ENCODE measurements at regions not wholly inside any gene's neighbourhood (a gene's known extent, or its start where the extent isn't known, plus 50 kb on each side); places are given as distances from the start of the nearest gene placed in this dataset.

- dilution Hi-C loops (cut with MboI; ENCODE audit: extremely low pct_ligation_motif_present, low sequenced_read_pairs) (no loop called here), intact Hi-C loops (cut with micrococcal nuclease) (no loop called here)
- Histone ChIP-seq H3K27ac (ENCODE audit: insufficient read depth, low read depth, low read length) (no peak overlapping the region), H3K79me2 (ENCODE audit: control insufficient read depth, insufficient read depth, low read length) (no peaks in the 10 kb centered on the region), H3K9me3 (replicated peaks; ENCODE audit: control insufficient read depth, insufficient read depth, low read length) (no peaks in the 10 kb centered on the region), H3K4me2 (ENCODE audit: insufficient read depth, low read length) (no peak overlapping the region), H3K9me1 (replicated peaks; ENCODE audit: control insufficient read depth, extremely low read depth, insufficient read depth, low read length) (no peaks in the 10 kb centered on the region), H3K36me3 (ENCODE audit: control insufficient read depth in 2 of 2, extremely low read depth in 1 of 2, insufficient read depth in 2 of 2, low read length in 2 of 2) (no peaks in the 10 kb centered on the region), H3K27me3 (ENCODE audit: control insufficient read depth in 2 of 2, insufficient read depth in 2 of 2, low read length in 2 of 2) (no peaks in the 10 kb centered on the region), H4K20me1 (replicated peaks; ENCODE audit: control insufficient read depth, extremely low read depth, insufficient read depth, low read length) (no peaks in the 10 kb centered on the region), H3K4me3 (replicated peaks in 1 of 3; ENCODE audit: insufficient read depth in 1 of 3, low read depth in 1 of 3, low read length in 3 of 3) (no peak overlapping the region), H2AFZ (ENCODE audit: low read depth, low read length) (no peak overlapping the region), H3K9ac (replicated peaks; ENCODE audit: extremely low read depth, insufficient read depth, low read length) (no peak overlapping the region), H3K4me1 (ENCODE audit: control insufficient read depth, extremely low read depth, insufficient read depth, low read length) (no peaks in the 10 kb centered on the region)
- CTCF ChIA-PET, result no interaction called here
- TF ChIP-seq EZH2 (IDR thresholded peaks at IDR 0.05; ENCODE audit: borderline replicate concordance, low read depth, low read length, severe bottlenecking) (no peak), JUN (IDR thresholded peaks at IDR 0.05; ENCODE audit: borderline replicate concordance, insufficient read depth, insufficient read length, low read depth) (no peak), MAX (IDR thresholded peaks at IDR 0.05; ENCODE audit: insufficient read depth, insufficient read length) (no peak), MYC (IDR thresholded peaks at IDR 0.05; ENCODE audit: low read depth, low read length) (no peak), GATA2 (IDR thresholded peaks at IDR 0.05; ENCODE audit: insufficient read depth, insufficient read length, low read depth, low read length) (no peak), POLR2AphosphoS5 (IDR thresholded peaks at IDR 0.05; ENCODE audit: insufficient read depth, low read depth, low read length) (no peak), FOS (IDR thresholded peaks at IDR 0.05; ENCODE audit: borderline replicate concordance, insufficient read depth, low read length) (no peak), CTCF (IDR thresholded peaks at IDR 0.05; ENCODE audit: extremely low read depth in 1 of 2, insufficient read depth in 1 of 2, low read depth in 1 of 2, low read length in 2 of 2) (no peak), POLR2A (IDR thresholded peaks at IDR 0.05; ENCODE audit: low read depth, low read length) (no peak)
- POLR2A ChIA-PET, result no interaction called here
- FAIRE-seq (no peak), DNase-seq (ENCODE audit: low read depth, low spot score) (no peak)
- BruUV-seq (replicated peaks), result no TSS peak
Observed at GRCh38 chr6:104182811-104183210, 676.9 kb downstream of the HACE1 start.

All from endothelial cell of umbilical vein (primary cell).